ENCODE measurements at regions not wholly inside any gene's neighbourhood (a gene's known extent, or its start where the extent isn't known, plus 50 kb on each side); places are given as distances from the start of the nearest gene placed in this dataset.

GRCh38 chr1:104929280-104929679 lies 1179.6 kb downstream of the AMY1C start:
- peak overlapping the region in 1 of 11 experiments; percentile 25; a peak in 1 of 22 replicates for H3K4me2 ChIP-seq
- peaks cover 5 to 70% (median 43%) of the 10 kb centered on the region in 11 experiments for H3K9me3 ChIP-seq (replicated peaks in 1 of 11)
- H3K27ac ChIP-seq: no peak overlapping the region
- no peaks in the 10 kb centered on the region for H3K27me3 ChIP-seq
- no peaks in the 10 kb centered on the region for H3K36me3 ChIP-seq
- peaks cover 7 to 49% (median 29%) of the 10 kb centered on the region in 10 experiments for H3K4me1 ChIP-seq
- H4K20me1 ChIP-seq: no peaks in the 10 kb centered on the region
- no peak for TF ChIP-seq Cebpa-rat (IDR thresholded peaks at IDR 0.05)
- H3K9ac ChIP-seq: no peak overlapping the region
- H3K4me3 ChIP-seq: no peak overlapping the region

- Histone ChIP-seq H3K27me3 (no peaks in the 10 kb centered on the region), H3K4me1 (peaks cover 7 to 49% (median 29%) of the 10 kb centered on the region in 10 experiments), H3K27ac (peak overlapping the region in 8 of 11 experiments; percentile 13 to 74 (median 58); a peak in 14 of 22 replicates), H3K9me3 (replicated peaks in 1 of 11) (peaks cover 5 to 60% (median 39%) of the 10 kb centered on the region in 11 experiments; a peak in 21 of 22 replicates), H4K20me1 (no peaks in the 10 kb centered on the region), H3K9ac (peak overlapping the region in 4 of 11 experiments; percentile 11 to 43 (median 37); a peak in 5 of 22 replicates), H3K4me2 (peak overlapping the region; percentile 51 to 89 (median 75)), H3K36me3 (no peaks in the 10 kb centered on the region), H3K4me3 (peak overlapping the region in 4 of 10 experiments; percentile 11 to 34 (median 22); a peak in 3 of 20 replicates)
- 0 out of 22 replicates have a peak, but pooled peaks of 1 of the 11 experiments have one; percentile 11 for TF ChIP-seq Cebpa-rat (IDR thresholded peaks at IDR 0.05)
Measured at GRCh38 chr1:104932030-104932915, 1182.6 kb downstream of the AMY1C start.

- H4K20me1 ChIP-seq: no peaks in the 10 kb centered on the region
- no peaks in the 10 kb centered on the region for H3K27me3 ChIP-seq
- TF ChIP-seq Cebpa-rat (IDR thresholded peaks at IDR 0.05): no peak
- H3K9me3 ChIP-seq (replicated peaks in 1 of 11): peaks cover 5 to 52% (median 37%) of the 10 kb centered on the region in 11 experiments; a peak in 21 of 22 replicates
- H3K4me1 ChIP-seq: peaks cover 7 to 49% (median 29%) of the 10 kb centered on the region in 10 experiments
- no peaks in the 10 kb centered on the region for H3K36me3 ChIP-seq
- peak overlapping the region in 3 of 11 experiments; percentile 11 to 43 (median 42); a peak in 4 of 22 replicates for H3K9ac ChIP-seq
- peak overlapping the region in 7 of 11 experiments; percentile 9 to 74 (median 62); a peak in 12 of 22 replicates for H3K27ac ChIP-seq
- peak overlapping the region in 10 of 11 experiments; percentile 51 to 89 (median 77); a peak in 20 of 22 replicates for H3K4me2 ChIP-seq
- H3K4me3 ChIP-seq: peak overlapping the region in 3 of 10 experiments; percentile 18 to 34 (median 27); a peak in 4 of 20 replicates
Measured at GRCh38 chr1:104932949-104933679, 1183.4 kb downstream of the AMY1C start.

GRCh38 chr1:104933846-104934245 lies 1184.1 kb downstream of the AMY1C start:
- no peak for TF ChIP-seq Cebpa-rat (IDR thresholded peaks at IDR 0.05)
- Histone ChIP-seq H3K4me1 (peaks cover 7 to 49% (median 29%) of the 10 kb centered on the region in 10 experiments), H4K20me1 (no peaks in the 10 kb centered on the region), H3K27me3 (no peaks in the 10 kb centered on the region), H3K9me3 (replicated peaks in 1 of 11) (peaks cover 5 to 46% (median 32%) of the 10 kb centered on the region in 11 experiments; a peak in 21 of 22 replicates), H3K4me2 (peak overlapping the region in 5 of 11 experiments; percentile 73 to 89 (median 79); a peak in 4 of 22 replicates), H3K4me3 (no peak overlapping the region), H3K27ac (peak overlapping the region in 3 of 11 experiments; percentile 55 to 74 (median 70); a peak in 4 of 22 replicates), H3K9ac (no peak overlapping the region), H3K36me3 (no peaks in the 10 kb centered on the region)

GRCh38 chr1:104945406-104945805 lies 1195.7 kb downstream of the AMY1C start:
- H3K9ac ChIP-seq: no peak overlapping the region
- H3K27me3 ChIP-seq: no peaks in the 10 kb centered on the region
- H3K27ac ChIP-seq: no peak overlapping the region
- H3K36me3 ChIP-seq: 0 out of 22 replicates have a peak, but pooled peaks cover 0 to 5% (median 0%) of the 10 kb centered on the region in 11 experiments
- no peak overlapping the region for H3K4me2 ChIP-seq
- H3K4me3 ChIP-seq: no peak overlapping the region
- peaks cover 14 to 49% (median 31%) of the 10 kb centered on the region in 11 experiments for H3K9me3 ChIP-seq (replicated peaks in 1 of 11)
- H4K20me1 ChIP-seq: no peaks in the 10 kb centered on the region
- H3K4me1 ChIP-seq: no peaks in the 10 kb centered on the region
- TF ChIP-seq Cebpa-rat (IDR thresholded peaks at IDR 0.05): no peak

- H3K36me3 ChIP-seq: 0 out of 22 replicates have a peak, but pooled peaks cover 0 to 5% (median 0%) of the 10 kb centered on the region in 11 experiments
- H3K27ac ChIP-seq: no peak overlapping the region
- no peak for TF ChIP-seq Cebpa-rat (IDR thresholded peaks at IDR 0.05)
Measured at GRCh38 chr1:104946558-104947210, 1197.0 kb downstream of the AMY1C start.

GRCh38 chr1:104953555-104953954 lies 1203.9 kb downstream of the AMY1C start:
- no peaks in the 10 kb centered on the region for H3K27me3 ChIP-seq

More at GRCh38 chr1:104946558-104947210, 1197.0 kb downstream of the AMY1C start:
- Histone ChIP-seq H3K4me3 (no peak overlapping the region), H3K4me2 (no peak overlapping the region), H3K9me3 (replicated peaks in 1 of 11) (peaks cover 14 to 41% (median 26%) of the 10 kb centered on the region in 11 experiments), H3K4me1 (no peaks in the 10 kb centered on the region), H3K9ac (no peak overlapping the region), H4K20me1 (no peaks in the 10 kb centered on the region), H3K27me3 (no peaks in the 10 kb centered on the region)

GRCh38 chr1:104973516-104973915 lies 1223.8 kb downstream of the AMY1C start:
- TF ChIP-seq Cebpa-rat (IDR thresholded peaks at IDR 0.05): no peak
- peaks cover 0 to 17% (median 4%) of the 10 kb centered on the region in 11 experiments; a peak in 8 of 22 replicates for H3K9me3 ChIP-seq (replicated peaks in 1 of 11)

More at GRCh38 chr1:104953555-104953954, 1203.9 kb downstream of the AMY1C start:
- no peak overlapping the region for H3K9ac ChIP-seq
- H3K9me3 ChIP-seq (replicated peaks in 1 of 11): peaks cover under 1 to 6% (median 3%) of the 10 kb centered on the region in 11 experiments; a peak in 15 of 22 replicates
- H3K27ac ChIP-seq: no peak overlapping the region
- no peak overlapping the region for H3K4me2 ChIP-seq
- H3K4me3 ChIP-seq: no peak overlapping the region
- TF ChIP-seq Cebpa-rat (IDR thresholded peaks at IDR 0.05): no peak
- no peaks in the 10 kb centered on the region for H4K20me1 ChIP-seq
- no peaks in the 10 kb centered on the region for H3K4me1 ChIP-seq
- H3K36me3 ChIP-seq: no peaks in the 10 kb centered on the region

More at GRCh38 chr1:104973516-104973915, 1223.8 kb downstream of the AMY1C start:
- H4K20me1 ChIP-seq: no peaks in the 10 kb centered on the region
- no peaks in the 10 kb centered on the region for H3K27me3 ChIP-seq
- H3K9ac ChIP-seq: no peak overlapping the region
- no peak overlapping the region for H3K4me3 ChIP-seq
- H3K36me3 ChIP-seq: 0 out of 22 replicates have a peak, but pooled peaks cover 0 to 3% (median 0%) of the 10 kb centered on the region in 11 experiments
- H3K4me1 ChIP-seq: no peaks in the 10 kb centered on the region
- no peak overlapping the region for H3K4me2 ChIP-seq
- H3K27ac ChIP-seq: no peak overlapping the region
